GM12875 (cell line): ENCODE measurements at regions not wholly inside any gene's neighbourhood (a gene's known extent, or its start where the extent isn't known, plus 50 kb on each side); places are given as distances from the start of the nearest gene placed in this dataset.

Experiments
- H3K4me3 ChIP-seq: one replicate; pipeline ENCODE4 v1.5.1; 2011; ENCODE audit warnings: low read depth, low read length, control low read depth
- CTCF ChIP-seq: IDR thresholded peaks from 2 replicates; pipeline ENCODE4 v1.5.1; 2011; ENCODE audit warnings: low read depth, mild to moderate bottlenecking, control low read depth, inconsistent platforms, low read length, moderate library complexity, borderline replicate concordance; ENCODE audit not compliant: insufficient read depth

DNA sequence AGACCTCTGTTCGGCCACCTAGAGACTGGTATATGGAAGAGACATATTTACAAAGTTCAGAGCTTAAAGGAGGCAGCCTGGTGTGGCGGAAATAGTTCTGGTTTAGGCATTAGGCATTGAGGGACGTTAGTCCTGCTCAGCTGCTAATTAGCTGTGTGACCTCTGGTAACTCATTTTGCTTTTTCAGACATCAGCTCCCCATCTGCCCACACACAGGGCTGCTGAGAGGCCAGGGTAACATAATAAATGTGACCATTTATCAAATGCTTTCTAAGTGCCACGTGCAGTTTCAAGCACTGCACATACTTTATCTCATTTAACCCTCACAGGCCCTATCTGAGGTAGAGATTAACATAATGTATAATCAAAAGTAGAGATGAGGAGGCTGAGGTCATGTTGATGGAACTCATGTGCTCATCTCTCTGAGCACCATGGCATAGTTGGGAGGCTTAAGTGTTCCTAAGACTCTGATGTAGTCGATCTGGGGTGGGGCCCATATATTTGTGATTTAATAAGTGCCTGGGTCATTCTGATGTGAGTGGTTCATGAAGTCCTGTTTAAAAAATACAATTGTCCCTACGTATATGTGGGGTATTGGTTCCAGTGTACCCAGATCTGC, 267.2 kb upstream of the PLXNA2 start:
- no peak overlapping the region for H3K4me3 ChIP-seq
- TF ChIP-seq CTCF, result no peak

GRCh38 chr1:208513799-208514198, 269.6 kb upstream of the PLXNA2 start:
- no peak for TF ChIP-seq CTCF
- H3K4me3 ChIP-seq, result no peak overlapping the region

DNA sequence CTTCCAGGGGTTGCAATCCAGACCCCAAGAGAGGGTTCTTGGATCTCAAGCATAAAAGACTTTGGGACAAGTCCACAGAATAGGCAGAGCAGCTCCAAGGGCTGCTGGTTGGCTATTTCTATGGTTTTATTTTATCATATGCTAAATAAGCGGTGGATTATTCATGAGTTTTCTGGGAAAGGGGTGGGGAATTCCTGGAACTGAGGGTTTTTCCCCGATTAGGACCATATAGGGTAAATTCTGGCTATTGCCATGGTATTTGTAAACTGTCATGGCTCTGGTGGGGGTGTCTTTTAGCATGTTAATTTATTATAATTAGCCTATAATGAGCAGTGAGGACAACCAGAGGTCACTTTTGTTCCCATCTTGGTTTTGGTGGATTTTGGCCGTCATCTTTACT, 270.9 kb upstream of the PLXNA2 start:
- no peak for TF ChIP-seq CTCF
- H3K4me3 ChIP-seq, result no peak overlapping the region

DNA sequence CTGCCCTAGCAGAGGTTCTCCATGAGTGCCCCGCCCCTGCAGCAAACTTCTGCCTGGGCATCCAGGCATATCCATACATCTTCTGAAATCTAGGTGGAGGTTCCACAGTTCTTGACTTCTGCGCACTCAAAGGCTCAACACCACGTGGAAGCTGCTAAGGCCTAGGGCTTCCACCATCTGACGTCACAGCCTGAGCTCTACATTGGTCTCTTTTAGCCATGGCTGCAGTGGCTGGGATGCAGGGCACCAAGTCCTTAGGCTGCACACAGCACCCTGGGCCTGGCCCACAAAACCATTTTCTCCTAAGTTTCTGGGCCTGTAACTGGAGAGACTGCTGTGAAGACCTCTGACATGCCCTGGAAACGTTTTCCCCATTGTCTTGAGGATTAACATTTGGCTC, 272.6 kb upstream of the PLXNA2 start:
- no peak for TF ChIP-seq CTCF
- H3K4me3 ChIP-seq, result no peak overlapping the region

GRCh38 chr1:208520438-208521099, 276.4 kb upstream of the PLXNA2 start:
- H3K4me3 ChIP-seq, result no peak overlapping the region
- TF ChIP-seq CTCF, result no peak

GRCh38 chr1:208521534-208521933, 277.4 kb upstream of the PLXNA2 start:
- TF ChIP-seq CTCF, result no peak
- no peak overlapping the region for H3K4me3 ChIP-seq

DNA sequence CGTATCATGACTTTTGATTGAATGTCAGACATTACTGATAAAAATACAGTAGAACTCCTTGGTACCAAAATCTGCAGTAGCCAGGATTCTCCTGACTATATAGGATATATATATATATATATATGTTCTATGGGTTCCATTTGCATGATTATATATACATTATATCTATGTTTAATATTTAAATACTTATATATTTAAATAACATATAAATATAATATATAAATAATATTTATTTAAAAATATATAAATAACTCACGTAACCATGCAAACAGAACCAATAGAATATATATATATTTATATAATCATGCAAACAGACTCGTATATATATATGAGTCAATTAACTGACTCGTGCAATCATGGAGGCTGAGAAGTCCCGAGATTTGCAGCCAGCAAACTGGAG, 278.8 kb upstream of the PLXNA2 start:
- no peak for TF ChIP-seq CTCF
- H3K4me3 ChIP-seq, result no peak overlapping the region
